GM18951 (cell line): ENCODE measurements at regions not wholly inside any gene's neighbourhood (a gene's known extent, or its start where the extent isn't known, plus 50 kb on each side); places are given as distances from the start of the nearest gene placed in this dataset.
"Not testable (repeated sequence)": the region's sequence is repeated elsewhere in the genome, so short reads cannot be mapped to it uniquely, and the experiment has no call there.

ENCODE experiments used
- POLR2A ChIP-seq: IDR thresholded peaks from 4 replicates; pipeline ENCODE4 v1.6.1; 2011; ENCODE audit warnings: mild to moderate bottlenecking; ENCODE audit not compliant: insufficient read length, insufficient read depth; ENCODE audit errors: extremely low read depth
- in situ Hi-C: fragments of 300-500 bp; cut with MboI; formaldehyde crosslinking; loops from one replicate; pipeline ENCODE4 v1.12.0; 2022; ENCODE audit warnings: low sequenced_read_pairs, mixed read lengths, inconsistent platforms; ENCODE audit not compliant: unreplicated experiment

GRCh38 chr5:96197347-96197746 lies 235.7 kb upstream of the ELL2 start:
- TF ChIP-seq POLR2A = no peak
- in situ Hi-C loops = no loop called here

GRCh38 chr5:96196890-96197289 lies 235.2 kb upstream of the ELL2 start:
- in situ Hi-C loops = no loop called here
- TF ChIP-seq POLR2A = no peak

- in situ Hi-C loops = no loop called here
- no peak for TF ChIP-seq POLR2A
Observed at GRCh38 chr5:96196407-96196806, 234.8 kb upstream of the ELL2 start.

- TF ChIP-seq POLR2A = no peak
- in situ Hi-C loops = no loop called here
Observed at GRCh38 chr5:96195123-96195522, 233.5 kb upstream of the ELL2 start.

- in situ Hi-C loops = no loop called here
- no peak for TF ChIP-seq POLR2A
Observed at GRCh38 chr5:96194593-96194992, 232.9 kb upstream of the ELL2 start.

DNA sequence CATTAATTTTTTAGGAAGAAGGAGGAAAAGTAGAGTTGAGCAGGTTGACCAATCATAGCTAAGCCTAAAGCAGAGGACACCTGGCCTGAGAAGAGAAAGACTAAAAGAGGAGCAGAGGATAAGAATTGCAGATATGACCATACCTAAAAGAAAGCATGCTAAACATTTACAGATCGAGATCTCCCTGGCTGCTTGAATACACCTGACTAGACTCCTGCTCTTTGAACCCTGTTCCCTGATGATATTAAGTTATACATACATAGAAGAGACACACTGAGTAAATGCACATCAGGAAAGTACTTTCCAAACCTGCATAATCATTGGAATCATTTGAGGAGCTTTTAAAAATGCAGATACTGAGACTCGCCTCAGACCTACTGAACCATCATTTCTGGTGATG lies 232.3 kb upstream of the ELL2 start:
- in situ Hi-C loops = no loop called here
- TF ChIP-seq POLR2A = no peak

DNA sequence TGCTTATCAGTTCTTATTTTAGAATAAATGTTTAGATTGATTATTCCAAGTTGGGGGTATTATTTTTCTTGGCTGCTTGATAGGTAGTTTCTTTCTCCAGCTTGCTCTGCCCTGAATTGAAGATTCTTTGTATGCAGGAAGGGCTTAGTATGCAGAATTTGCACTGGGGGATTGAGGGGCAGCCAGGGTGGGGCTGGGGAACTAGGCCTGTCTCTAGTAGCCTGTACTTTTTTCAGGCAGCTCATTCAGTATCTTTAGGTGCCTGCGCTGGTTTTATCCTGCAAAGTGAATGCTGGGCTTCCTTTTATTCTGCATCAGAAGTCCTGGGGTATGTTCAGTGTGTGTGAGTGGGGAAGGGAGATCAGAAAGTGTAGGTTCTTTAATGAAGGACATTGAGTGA lies 228.3 kb upstream of the ELL2 start:
- in situ Hi-C loops = no loop called here
- no peak for TF ChIP-seq POLR2A

DNA sequence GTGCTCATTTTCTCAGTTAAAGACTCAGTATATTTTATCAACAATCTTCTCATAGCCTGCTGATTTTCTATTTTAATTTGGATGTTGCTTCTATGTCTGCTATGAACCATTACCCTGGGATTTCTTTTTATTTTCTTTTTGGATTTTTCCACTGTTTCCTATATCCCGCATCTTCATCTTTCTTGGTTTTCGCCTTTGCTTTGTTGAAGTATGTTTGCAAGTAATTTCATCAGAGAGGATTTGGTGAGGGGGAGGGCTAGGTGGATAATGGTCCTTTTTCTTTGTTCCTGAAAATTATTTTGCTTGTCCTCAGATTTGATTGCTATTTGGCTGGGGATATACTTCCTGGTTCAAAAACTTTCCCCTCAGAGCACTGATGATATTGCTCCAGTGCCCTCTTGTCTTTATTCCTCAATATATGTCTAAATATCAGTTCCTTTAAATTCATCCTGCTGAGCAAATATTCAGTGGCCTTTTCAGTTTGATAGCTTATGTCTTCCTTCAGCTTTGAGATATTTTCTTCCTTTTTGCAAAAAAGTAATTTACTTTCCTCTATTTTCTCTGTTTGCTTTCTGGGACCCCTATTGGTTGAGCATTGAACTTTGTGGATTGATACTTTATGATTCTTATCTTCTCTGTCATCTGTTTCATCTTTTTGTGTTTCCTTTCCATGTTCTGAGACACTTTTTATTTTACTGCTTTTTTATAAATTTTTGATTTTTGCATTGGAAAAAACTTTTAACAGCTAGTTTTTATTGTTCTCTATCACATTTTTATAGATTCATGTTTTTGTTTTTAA lies 227.6 kb upstream of the ELL2 start:
- no peak for TF ChIP-seq POLR2A
- in situ Hi-C loops = no loop called here

DNA sequence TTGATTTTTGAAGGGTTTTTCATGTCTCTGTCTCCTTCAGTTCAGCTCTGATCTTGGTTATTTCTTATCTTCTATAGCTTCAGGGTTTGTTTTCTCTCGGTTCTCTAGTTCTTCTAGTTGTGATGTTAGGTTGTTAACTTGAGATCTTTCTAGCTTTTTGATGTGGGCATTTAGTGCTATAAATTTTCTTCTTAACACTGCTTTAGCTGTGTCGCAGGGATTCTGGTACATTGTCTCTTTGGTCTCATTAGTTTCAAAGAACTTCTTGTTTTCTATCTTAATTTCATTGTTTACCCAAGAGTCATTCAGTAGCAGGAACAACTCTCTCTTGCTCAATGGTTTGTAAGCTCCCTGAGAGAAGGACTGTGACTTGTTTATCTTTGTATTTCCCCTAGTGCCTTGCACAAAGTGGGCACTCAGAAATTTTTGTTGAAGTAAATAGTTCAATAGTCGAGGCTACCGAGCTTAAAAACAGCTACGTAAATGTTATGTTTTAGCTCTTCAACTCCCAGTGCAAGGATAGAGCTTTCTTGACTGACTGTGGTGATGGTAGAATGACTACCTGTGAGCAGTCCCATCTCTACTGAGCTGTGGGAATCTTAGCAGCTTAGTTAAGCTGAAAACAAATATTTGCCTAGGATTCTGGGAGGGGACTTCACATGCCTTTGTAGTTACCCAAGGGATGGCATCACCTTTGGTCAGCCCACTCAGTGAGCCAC lies 225.8 kb upstream of the ELL2 start:
- no peak for TF ChIP-seq POLR2A
- in situ Hi-C loops = no loop called here

- in situ Hi-C loops = not testable (repeated sequence)
Observed at GRCh38 chr5:96184510-96184909, 222.9 kb upstream of the ELL2 start.

DNA sequence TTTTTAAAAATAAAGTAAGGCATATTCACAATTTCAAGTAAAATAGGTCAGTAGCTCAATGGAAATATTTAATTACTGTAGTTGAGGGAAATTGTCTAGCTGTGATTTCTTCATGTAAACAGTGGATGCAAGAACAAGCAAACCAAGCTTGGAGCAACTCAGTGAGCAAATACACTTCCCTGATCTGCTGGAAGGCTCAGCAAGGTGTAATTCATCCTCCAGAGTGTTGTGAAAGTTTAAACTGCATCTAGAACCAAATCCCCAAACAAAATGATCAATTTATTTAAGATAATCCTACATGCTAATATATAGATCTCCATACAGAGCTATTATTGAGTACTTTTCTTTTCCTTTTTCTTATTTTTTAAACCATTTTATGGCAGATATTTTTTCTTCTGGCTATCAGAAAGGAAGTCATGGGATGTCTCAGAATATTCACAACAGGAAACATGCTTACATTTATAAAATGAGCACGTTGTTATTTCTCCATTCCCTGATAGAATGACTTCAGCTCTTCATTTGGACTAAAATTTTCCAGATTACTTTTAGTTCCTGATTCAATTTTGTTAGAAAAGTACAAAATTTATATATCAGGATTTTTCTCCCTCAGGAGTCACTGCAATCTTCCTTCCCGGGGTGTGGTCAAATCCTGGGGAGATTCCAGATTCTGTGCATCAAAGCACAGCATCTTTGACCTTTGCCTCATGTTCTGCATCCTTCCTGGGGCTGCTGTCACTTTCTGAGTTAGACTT lies 219.2 kb upstream of the ELL2 start:
- in situ Hi-C loops = no loop called here
- TF ChIP-seq POLR2A = no peak

DNA sequence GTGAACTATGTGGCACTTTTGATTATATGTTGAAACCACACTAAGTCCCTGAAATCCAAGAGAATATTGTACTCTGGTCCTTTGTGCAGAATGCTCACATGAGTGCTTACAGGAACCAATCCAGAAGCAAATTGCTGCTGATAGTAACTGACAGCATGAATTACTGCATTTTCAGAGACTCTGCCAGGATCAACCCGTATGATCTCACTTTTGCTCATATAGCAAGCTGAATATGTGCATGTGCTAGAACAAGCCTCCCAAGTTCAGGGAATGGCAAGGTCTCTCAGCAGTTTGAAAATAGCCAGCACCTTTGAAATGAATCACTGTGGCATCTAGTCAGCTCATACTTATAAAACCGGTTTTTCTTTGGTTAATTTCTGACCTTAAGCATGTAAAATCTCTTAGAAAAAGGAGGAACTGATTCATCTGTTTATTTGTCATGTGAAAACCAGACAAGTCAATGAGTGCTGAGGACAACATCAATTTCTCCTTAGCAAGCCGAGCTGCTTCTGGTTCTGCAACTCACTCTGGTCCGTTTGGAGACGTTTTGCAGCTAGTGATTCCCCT lies 215.7 kb upstream of the ELL2 start:
- no peak for TF ChIP-seq POLR2A
- in situ Hi-C loops = no loop called here

DNA sequence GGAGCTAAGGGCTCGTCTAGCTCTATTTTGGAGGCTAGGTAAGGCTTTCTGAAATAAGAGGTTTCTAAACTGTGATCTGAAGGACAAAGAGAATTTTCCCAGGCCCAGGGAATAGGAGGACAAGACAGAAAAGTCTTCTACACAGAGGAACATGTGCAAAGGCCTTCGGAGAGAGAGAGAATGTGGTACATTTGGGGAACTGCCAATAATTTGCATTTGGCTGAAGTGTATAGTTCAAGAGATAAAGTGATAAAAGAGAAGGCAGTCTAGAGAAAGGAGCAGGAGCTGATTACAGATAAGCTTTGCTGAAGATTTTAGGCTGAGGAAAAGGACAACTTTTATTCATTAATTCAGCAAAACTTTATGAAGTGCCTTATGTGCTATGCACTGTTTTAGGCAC lies 214.4 kb upstream of the ELL2 start:
- in situ Hi-C loops = no loop called here

DNA sequence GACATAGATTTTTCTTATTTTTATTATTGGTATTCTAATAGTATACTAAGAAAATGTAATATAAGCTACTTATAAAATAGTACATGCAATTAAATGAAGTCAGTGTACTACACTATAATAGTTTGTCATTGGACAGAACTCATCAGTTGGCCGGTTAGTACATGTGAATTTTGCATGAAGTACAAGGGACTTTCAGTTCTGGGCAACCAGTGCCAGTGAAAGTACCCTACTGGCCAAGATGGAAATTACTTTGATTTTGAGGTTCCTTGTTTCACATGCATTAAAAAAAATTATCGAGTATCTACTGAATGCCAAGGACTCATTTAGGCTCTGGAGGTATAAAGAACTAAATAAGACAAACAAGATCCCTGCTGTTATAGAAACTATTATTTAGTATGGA lies 213.4 kb upstream of the ELL2 start:
- in situ Hi-C loops = no loop called here
- TF ChIP-seq POLR2A = no peak

More for the DNA sequence above, 214.4 kb upstream of the ELL2 start:
- no peak for TF ChIP-seq POLR2A

- no peak for TF ChIP-seq POLR2A
- in situ Hi-C loops = no loop called here
Observed at GRCh38 chr5:96173366-96173765, 211.7 kb upstream of the ELL2 start.
